HepG2 (cell line): ENCODE measurements at regions not wholly inside any gene's neighbourhood (a gene's known extent, or its start where the extent isn't known, plus 50 kb on each side); places are given as distances from the start of the nearest gene placed in this dataset.

Source experiments
- AGO2 ChIP-seq: fragments of 200-400 bp; formaldehyde crosslinking; optimal IDR thresholded peaks from 2 replicates; pipeline ENCODE3; 2017; ENCODE audit warnings: mild to moderate bottlenecking, low read depth, low read length, moderate library complexity
- GATA4 ChIP-seq: sonication (generic); IDR thresholded peaks from 2 replicates; pipeline ENCODE4 v1.6.1; 2016; ENCODE audit warnings: antibody characterized with exemption, low read depth, borderline replicate concordance
- MBD4 ChIP-seq: IDR thresholded peaks from 2 replicates; pipeline ENCODE4 v1.6.1; 2012; ENCODE audit warnings: low read length, inconsistent platforms, borderline replicate concordance
- MYNN ChIP-seq: sonication (generic); formaldehyde crosslinking; IDR thresholded peaks from 2 replicates; pipeline ENCODE4 v1.4.0; 2020; ENCODE audit warnings: mild to moderate bottlenecking, low read depth, missing genetic modification reagents
- NFRKB ChIP-seq: fragments of 450-650 bp; IDR thresholded peaks from 2 replicates; pipeline ENCODE4 v1.6.1; 2017
- NONO ChIP-seq, 2 experiments: fragments of 450-650 bp in 1 of 2; sonication (generic) in 1 of 2; formaldehyde crosslinking in 1 of 2; IDR thresholded peaks in 1 of 2; conservative IDR thresholded peaks in 1 of 2; 2 replicates each; pipeline versions ENCODE4 v1.6.1 to v1.8.0; 2017 to 2022; ENCODE audit warnings: mild to moderate bottlenecking in 1 of 2, missing genetic modification reagents in 1 of 2, moderate library complexity in 1 of 2
- SMC3 ChIP-seq: IDR thresholded peaks from 2 replicates; pipeline ENCODE4 v1.6.1; 2011; ENCODE audit warnings: low read length, improper control_type of control experiment
- SMYD3 ChIP-seq: sonication (generic); formaldehyde crosslinking; IDR thresholded peaks from 2 replicates; pipeline ENCODE4 v1.8.1; 2023; ENCODE audit warnings: mild to moderate bottlenecking, missing genetic modification reagents
- SUZ12 ChIP-seq: fragments of 150-350 bp; IDR thresholded peaks from 2 replicates; pipeline ENCODE4 v1.6.1; 2014; ENCODE audit warnings: low read depth, low read length
- ZBTB7B ChIP-seq: sonication (generic); formaldehyde crosslinking; IDR thresholded peaks from 2 replicates; pipeline ENCODE4 v1.4.0; 2020; ENCODE audit warnings: missing genetic modification reagents
- ZNF124 ChIP-seq: sonication (generic); formaldehyde crosslinking; IDR thresholded peaks from 2 replicates; pipeline ENCODE4 v1.4.0; 2020; ENCODE audit warnings: missing genetic modification reagents
- ZNF20 ChIP-seq: sonication (generic); formaldehyde crosslinking; IDR thresholded peaks from 2 replicates; pipeline ENCODE4 v1.4.0; 2020; ENCODE audit warnings: mild to moderate bottlenecking, moderate library complexity, missing genetic modification reagents
- ZNF234 ChIP-seq: sonication (generic); formaldehyde crosslinking; conservative IDR thresholded peaks from 2 replicates; pipeline ENCODE4 v1.5.1; 2020; ENCODE audit warnings: mild to moderate bottlenecking, missing genetic modification reagents
- ZNF281 ChIP-seq: sonication (generic); formaldehyde crosslinking; IDR thresholded peaks from 2 replicates; pipeline ENCODE4 v1.4.0; 2020; ENCODE audit warnings: missing genetic modification reagents, borderline replicate concordance
- ZNF44 ChIP-seq: sonication (generic); formaldehyde crosslinking; IDR thresholded peaks from 2 replicates; pipeline ENCODE4 v1.5.1; 2020; ENCODE audit warnings: mild to moderate bottlenecking, missing genetic modification reagents
- ZNF850 ChIP-seq: sonication (generic); formaldehyde crosslinking; conservative IDR thresholded peaks from 2 replicates; pipeline ENCODE4 v1.9.0; 2021; ENCODE audit warnings: mild to moderate bottlenecking, missing genetic modification reagents
- ZSCAN21 ChIP-seq: sonication (generic); formaldehyde crosslinking; IDR thresholded peaks from 2 replicates; pipeline ENCODE4 v1.8.0; 2022; ENCODE audit warnings: mild to moderate bottlenecking, missing genetic modification reagents, moderate library complexity, borderline replicate concordance
- TF ChIP-seq, protein P1 (sequence below): sonication (generic); formaldehyde crosslinking; IDR thresholded peaks from 2 replicates; pipeline ENCODE4 v1.8.1; 2023; ENCODE audit warnings: mild to moderate bottlenecking, missing genetic modification reagents
- TF ChIP-seq, protein P2 (sequence below): sonication (generic); formaldehyde crosslinking; IDR thresholded peaks from 2 replicates; pipeline ENCODE4 v1.5.1; 2020; ENCODE audit warnings: missing genetic modification reagents, mild to moderate bottlenecking, borderline replicate concordance
- TF ChIP-seq, protein P3 (sequence below): sonication (generic); formaldehyde crosslinking; IDR thresholded peaks from 2 replicates; pipeline ENCODE4 v1.5.0; 2020; ENCODE audit warnings: missing genetic modification reagents

GRCh38 chr3:188003188-188004171 is 150.5 kb upstream of the LPP start (continued):
- TF ChIP-seq AGO2 (no peak), ZNF850 (no peak), MYNN (CRISPR knock-in tag) (no peak), ZNF20 (CRISPR knock-in tag) (no peak), ZSCAN21 (CRISPR knock-in tag) (peak; percentile 75; the same call in 1 of the 2 replicates), ZNF281 (peak; percentile 29; the same call in 1 of the 2 replicates), NFRKB (no peak), GATA4 (0 out of 2 replicates have a peak, but pooled peaks have one; percentile 49), SMYD3 (CRISPR knock-in tag) (no peak), NONO (IDR thresholded peaks at IDR 0.05) (no peak), NONO (CRISPR knock-in tag; conservative IDR thresholded peaks at IDR 0.05) (peak; percentile 43), SMC3 (no peak; the same call in 1 of the 2 replicates), SUZ12 (no peak), ZNF234 (CRISPR knock-in tag) (no peak), ZBTB7B (no peak; the same call in 1 of the 2 replicates), ZNF124 (no peak; the same call in 1 of the 2 replicates), MBD4 (peak; percentile 69; the same call in 1 of the 2 replicates), ZNF44 (CRISPR knock-in tag) (peak; percentile 24; the same call in 1 of the 2 replicates)
- TF ChIP-seq, protein P1, sequence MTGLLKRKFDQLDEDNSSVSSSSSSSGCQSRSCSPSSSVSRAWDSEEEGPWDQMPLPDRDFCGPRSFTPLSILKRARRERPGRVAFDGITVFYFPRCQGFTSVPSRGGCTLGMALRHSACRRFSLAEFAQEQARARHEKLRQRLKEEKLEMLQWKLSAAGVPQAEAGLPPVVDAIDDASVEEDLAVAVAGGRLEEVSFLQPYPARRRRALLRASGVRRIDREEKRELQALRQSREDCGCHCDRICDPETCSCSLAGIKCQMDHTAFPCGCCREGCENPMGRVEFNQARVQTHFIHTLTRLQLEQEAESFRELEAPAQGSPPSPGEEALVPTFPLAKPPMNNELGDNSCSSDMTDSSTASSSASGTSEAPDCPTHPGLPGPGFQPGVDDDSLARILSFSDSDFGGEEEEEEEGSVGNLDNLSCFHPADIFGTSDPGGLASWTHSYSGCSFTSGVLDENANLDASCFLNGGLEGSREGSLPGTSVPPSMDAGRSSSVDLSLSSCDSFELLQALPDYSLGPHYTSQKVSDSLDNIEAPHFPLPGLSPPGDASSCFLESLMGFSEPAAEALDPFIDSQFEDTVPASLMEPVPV (CRISPR knock-in tag): no peak
- TF ChIP-seq, protein P2, sequence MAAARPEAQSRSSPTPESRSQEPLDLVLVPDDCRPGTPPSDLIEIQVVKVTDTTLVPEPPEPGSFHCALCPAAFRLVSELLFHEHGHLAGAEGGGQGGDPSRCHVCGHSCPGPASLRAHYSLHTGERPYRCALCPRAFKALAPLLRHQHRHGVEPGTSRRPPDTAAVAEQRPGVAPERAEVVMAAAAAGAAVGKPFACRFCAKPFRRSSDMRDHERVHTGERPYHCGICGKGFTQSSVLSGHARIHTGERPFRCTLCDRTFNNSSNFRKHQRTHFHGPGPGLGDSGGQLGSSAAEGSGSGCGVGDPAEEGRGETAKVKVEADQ: 0 out of 2 replicates have a peak, but pooled peaks have one; percentile 13
- TF ChIP-seq, protein P3, sequence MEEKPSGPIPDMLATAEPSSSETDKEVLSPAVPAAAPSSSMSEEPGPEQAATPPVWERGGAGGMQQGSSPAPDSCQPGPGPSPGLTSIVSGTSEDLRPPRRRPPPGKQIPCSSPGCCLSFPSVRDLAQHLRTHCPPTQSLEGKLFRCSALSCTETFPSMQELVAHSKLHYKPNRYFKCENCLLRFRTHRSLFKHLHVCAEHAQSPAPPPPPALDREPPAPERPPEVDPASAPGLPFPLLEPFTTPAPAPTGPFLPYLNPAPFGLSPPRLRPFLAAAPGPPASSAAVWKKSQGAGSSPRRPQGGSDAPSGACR (CRISPR knock-in tag): peak; percentile 13; the same call in 1 of the 2 replicates
